Loucy (cell line): ENCODE measurements at regions not wholly inside any gene's neighbourhood (a gene's known extent, or its start where the extent isn't known, plus 50 kb on each side); places are given as distances from the start of the nearest gene placed in this dataset.

Experiments
- EZH2phosphoT487 ChIP-seq: fragments of 200-600 bp; IDR thresholded peaks from 2 replicates; pipeline ENCODE4 v1.6.1; 2018; ENCODE audit warnings: antibody characterized with exemption, mild to moderate bottlenecking, moderate library complexity, borderline replicate concordance
- TF ChIP-seq, protein P1 (sequence below): fragments of 200-600 bp; sonication (generic); conservative IDR thresholded peaks from 2 replicates; pipeline ENCODE4 v1.5.1; 2014; ENCODE audit warnings: mild to moderate bottlenecking, antibody characterized with exemption, low read length

DNA sequence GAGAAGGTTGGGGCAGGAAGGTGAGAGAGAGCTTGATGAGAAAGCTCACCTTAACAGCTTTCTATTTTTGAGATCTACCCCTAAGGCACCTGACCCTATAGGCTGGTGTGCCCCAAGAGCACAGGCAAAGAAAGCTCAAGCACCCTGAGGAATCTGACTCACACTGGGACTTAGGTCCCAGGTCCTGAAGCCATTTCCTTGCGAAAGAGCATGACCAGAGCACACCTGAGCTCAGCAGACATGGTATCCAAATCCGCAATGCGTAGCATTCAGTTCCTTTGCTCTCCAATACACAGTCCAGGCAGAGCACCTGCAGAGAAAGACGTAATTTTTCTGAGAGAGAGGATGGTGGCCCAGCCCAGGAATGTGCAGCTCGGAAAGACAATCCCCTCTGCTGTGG is 112.1 kb upstream of the LPP start:
- TF ChIP-seq, protein P1, sequence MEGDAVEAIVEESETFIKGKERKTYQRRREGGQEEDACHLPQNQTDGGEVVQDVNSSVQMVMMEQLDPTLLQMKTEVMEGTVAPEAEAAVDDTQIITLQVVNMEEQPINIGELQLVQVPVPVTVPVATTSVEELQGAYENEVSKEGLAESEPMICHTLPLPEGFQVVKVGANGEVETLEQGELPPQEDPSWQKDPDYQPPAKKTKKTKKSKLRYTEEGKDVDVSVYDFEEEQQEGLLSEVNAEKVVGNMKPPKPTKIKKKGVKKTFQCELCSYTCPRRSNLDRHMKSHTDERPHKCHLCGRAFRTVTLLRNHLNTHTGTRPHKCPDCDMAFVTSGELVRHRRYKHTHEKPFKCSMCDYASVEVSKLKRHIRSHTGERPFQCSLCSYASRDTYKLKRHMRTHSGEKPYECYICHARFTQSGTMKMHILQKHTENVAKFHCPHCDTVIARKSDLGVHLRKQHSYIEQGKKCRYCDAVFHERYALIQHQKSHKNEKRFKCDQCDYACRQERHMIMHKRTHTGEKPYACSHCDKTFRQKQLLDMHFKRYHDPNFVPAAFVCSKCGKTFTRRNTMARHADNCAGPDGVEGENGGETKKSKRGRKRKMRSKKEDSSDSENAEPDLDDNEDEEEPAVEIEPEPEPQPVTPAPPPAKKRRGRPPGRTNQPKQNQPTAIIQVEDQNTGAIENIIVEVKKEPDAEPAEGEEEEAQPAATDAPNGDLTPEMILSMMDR = no peak
- TF ChIP-seq EZH2phosphoT487 = no peak
